GM21619 (cell line): ENCODE measurements at regions not wholly inside any gene's neighbourhood (a gene's known extent, or its start where the extent isn't known, plus 50 kb on each side); places are given as distances from the start of the nearest gene placed in this dataset.
"Not testable (repeated sequence)": the region's sequence is repeated elsewhere in the genome, so short reads cannot be mapped to it uniquely, and the experiment has no call there.

Experiments
- ATAC-seq: cut with Tn5 transposase; IDR thresholded peaks from one replicate; pipeline ENCODE4 v1.9.1; 2021; ENCODE audit not compliant: unreplicated experiment

- no peak for ATAC-seq
Measured at GRCh38 chr10:108990441-108990840, 932.9 kb downstream of the XPNPEP1 start.

GRCh38 chr10:108989976-108990375 is 933.3 kb downstream of the XPNPEP1 start:
- ATAC-seq, result no peak

- no peak for ATAC-seq
Measured at GRCh38 chr10:108982159-108982558, 941.2 kb downstream of the XPNPEP1 start.

GRCh38 chr10:108980869-108981268 is 942.4 kb downstream of the XPNPEP1 start:
- ATAC-seq, result no peak

- ATAC-seq, result no peak
Measured at GRCh38 chr10:108975459-108976058, 947.8 kb downstream of the XPNPEP1 start.

- no peak for ATAC-seq
Measured at GRCh38 chr10:108970016-108970415, 953.3 kb downstream of the XPNPEP1 start.

- ATAC-seq, result no peak
Measured at GRCh38 chr10:108966411-108966810, 956.9 kb downstream of the XPNPEP1 start.

- ATAC-seq, result no peak
Measured at GRCh38 chr10:108966005-108966404, 957.3 kb downstream of the XPNPEP1 start.

- ATAC-seq, result no peak
Measured at GRCh38 chr10:108962172-108962571, 961.1 kb downstream of the XPNPEP1 start.

- ATAC-seq, result no peak
Measured at GRCh38 chr10:108957681-108958080, 965.6 kb downstream of the XPNPEP1 start.

- no peak for ATAC-seq
Measured at GRCh38 chr10:108956149-108956548, 967.2 kb downstream of the XPNPEP1 start.

GRCh38 chr10:108920029-108920428 is 1003.3 kb downstream of the XPNPEP1 start:
- ATAC-seq, result not testable (repeated sequence)

GRCh38 chr10:108913300-108913699 is 1010.0 kb downstream of the XPNPEP1 start:
- ATAC-seq, result no peak

- ATAC-seq, result peak; percentile 74
Measured at GRCh38 chr10:108911814-108912541, 1011.3 kb downstream of the XPNPEP1 start.

GRCh38 chr10:108908096-108908495 is 1015.2 kb downstream of the XPNPEP1 start:
- no peak for ATAC-seq

- ATAC-seq, result no peak
Measured at GRCh38 chr10:108905821-108906220, 1017.5 kb downstream of the XPNPEP1 start.

- ATAC-seq, result no peak
Measured at GRCh38 chr10:108905171-108905570, 1018.1 kb downstream of the XPNPEP1 start.

GRCh38 chr10:108904163-108904838 is 1019.0 kb downstream of the XPNPEP1 start:
- no peak for ATAC-seq

- peak; percentile 68 for ATAC-seq
Measured at GRCh38 chr10:108902619-108903285, 1020.6 kb downstream of the XPNPEP1 start.

GRCh38 chr10:108901781-108902618 is 1021.3 kb downstream of the XPNPEP1 start:
- peak; percentile 11 for ATAC-seq

- ATAC-seq, result no peak
Measured at GRCh38 chr10:108899670-108900069, 1023.6 kb downstream of the XPNPEP1 start.
